ENCODE measurements at regions not wholly inside any gene's neighbourhood (a gene's known extent, or its start where the extent isn't known, plus 50 kb on each side); places are given as distances from the start of the nearest gene placed in this dataset.

DNA sequence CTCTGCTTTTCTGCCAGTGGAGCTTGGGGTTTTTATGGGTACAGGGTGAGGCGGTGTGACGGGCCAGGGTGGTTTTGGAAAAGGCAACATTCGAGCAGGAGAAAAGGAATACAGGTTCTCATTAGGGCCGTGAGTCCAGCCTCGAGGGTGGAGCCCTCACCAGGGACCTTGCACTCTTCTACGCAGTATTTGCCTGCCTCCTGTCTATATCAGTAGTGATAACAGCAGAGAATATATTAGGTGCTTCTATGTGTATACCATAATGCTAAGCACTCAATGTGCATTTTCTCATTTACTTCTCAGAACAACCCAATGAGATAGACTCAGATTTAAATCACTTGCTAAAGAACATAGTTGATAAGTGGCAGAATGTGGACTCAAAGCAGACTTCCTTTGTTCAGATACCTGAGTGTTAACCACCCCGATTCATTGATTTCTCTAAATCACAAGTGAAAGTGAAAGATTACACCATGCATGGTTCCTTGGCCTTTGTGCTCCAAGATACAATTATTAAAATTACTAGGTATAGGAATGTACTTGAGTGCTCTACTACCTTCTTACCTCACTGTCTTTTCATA is 403.9 kb downstream of the PCDH7 start:
- no peak for DNase-seq

DNA sequence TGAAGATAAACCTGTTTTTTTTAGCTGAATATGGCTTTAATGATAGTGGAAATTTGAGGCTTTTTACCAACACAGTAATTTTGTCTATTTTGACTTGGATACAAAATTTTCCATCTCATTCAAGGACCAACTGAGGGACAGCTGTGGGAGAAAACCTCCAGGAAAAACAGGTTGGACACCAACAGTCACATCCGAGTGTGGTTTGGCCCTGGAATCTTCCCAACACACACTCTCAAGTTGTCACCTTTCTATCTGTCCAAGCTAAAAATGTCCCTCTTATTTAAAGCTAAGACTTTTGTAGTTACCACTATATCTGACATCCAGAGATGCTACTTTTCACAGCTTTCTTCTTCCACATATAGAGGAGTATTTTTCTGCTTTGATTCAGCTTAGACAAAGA is 404.9 kb downstream of the PCDH7 start:
- DNase-seq: no peak

DNA sequence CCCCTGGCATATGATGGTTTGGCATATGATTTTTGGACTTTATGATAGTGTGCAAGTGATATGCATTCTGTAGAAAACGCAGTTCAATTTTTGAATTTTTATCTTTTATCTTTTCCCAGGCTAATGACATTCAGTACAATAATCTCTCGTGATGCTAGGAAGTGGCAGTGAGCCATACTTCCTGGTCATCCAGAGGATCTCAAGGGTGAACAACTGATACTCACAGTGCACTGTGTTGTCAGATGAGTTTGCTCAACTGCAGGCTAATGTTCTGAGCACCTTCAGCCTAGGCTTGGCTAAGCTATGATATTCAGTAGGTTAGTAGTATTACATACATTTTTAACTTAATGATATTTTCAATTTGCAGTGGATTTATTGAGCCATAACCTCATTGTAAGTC is 405.3 kb downstream of the PCDH7 start:
- DNase-seq: no peak

DNA sequence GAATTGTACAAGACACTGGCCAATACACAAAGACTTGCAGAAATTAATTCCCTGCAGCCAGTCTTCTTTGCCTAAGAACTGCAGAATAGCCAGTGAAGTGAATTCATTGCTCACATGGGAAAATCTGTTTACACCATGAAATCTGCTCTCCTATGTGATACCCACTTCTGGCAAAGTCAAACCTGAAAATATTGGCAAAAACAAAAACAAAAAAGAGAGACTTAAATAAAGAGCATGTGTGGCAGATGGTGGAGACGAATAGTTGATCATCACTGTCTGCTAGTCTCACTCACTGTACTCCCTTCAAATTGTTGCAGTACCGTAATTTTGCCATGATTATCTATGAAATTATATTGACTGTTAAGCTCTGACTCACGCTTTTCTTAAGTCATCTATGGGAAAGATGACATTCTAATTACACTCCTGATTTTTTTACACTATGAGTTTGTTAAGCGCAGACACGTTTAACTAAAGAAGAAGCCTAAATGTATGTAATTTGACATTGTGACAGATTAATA is 406.8 kb downstream of the PCDH7 start:
- no peak for DNase-seq

DNA sequence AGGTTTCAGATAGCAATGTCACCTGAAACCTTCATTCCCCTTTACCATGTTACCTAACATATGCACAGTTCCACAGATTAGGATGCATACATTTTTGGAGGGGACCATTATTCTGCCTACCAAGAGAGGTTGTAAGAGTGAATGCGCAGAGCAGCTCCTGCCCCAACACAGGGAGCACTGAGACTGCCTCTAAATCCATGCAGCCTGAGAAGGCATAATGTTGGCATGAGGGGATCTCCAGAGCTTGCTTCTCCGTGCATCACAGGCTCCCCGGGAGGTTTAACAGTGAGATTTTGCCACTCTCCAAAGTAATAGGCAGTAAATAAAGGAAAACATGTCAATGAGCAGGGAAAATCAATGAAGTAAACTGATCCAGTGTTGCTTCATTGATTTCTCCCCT is 410.8 kb downstream of the PCDH7 start:
- no peak for DNase-seq

DNA sequence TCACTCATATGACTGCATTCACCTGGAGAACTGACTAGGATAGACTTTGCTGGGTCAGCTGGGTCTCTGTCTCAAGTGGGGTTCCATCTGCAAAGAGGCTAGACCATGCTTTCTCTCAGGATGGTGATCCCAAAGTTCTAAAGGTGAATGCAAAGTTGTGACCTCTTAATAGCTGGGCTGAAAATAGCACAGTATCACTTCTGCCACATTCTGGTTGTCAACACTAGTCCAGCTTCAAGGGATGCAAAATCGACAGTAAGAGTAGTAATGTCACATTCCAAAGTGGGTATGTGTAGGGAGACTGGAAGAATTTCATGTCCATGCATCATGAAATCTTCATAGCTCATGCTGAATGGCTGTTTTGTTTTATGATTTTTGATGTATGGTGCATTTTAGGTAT is 414.6 kb downstream of the PCDH7 start:
- DNase-seq: no peak

DNA sequence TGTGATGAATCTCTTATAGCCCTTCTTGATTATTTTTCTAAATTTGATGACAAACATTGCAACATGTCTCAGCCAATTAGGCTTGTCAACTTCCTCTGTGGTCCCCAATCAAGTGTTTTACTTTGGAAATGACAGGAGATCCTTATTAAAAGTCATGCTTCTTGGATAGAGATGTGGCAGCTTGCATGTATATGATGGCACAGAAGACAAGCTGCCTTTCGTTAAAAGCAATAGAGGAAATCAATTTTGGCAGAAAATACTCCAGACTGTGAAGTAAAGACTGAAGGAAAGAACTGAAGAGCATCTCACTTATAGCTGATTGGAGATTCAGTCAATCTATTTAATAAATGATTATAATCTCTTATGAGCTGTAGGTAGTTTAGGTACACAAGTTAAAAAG is 419.6 kb downstream of the PCDH7 start:
- no peak for DNase-seq

DNA sequence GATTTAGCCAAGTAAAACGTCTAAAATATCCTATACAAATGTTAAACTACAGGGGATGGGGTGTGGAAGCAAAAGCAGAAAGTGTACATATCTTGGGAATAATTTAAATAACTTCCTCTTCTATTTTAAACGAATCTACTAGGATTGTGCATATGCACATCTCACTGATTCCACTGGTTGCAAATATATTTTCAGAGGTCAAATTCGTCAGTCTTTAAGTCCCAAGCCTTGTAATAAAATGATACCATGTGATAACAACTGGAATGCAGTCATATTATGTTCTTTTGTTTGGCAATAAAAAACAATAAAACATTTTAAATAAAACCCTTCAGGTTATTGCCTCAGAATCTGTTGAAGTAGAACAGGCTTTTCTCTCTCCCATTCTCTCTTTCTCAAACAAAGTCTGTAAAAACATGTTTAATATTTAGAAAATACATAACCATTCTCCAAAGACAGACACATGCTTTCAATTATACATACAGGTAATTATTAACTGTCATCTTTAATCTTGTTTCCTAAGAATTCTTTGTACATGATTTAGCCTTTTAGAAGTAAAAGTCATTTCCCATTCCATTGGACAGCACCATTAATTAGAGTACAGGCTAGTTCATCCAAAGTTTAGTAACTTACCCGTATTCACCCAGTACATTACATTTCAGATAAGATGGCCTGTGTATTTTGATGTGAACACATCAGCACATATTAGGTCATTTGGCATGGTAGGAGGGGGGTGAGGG is 421.1 kb downstream of the PCDH7 start:
- no peak for DNase-seq

DNA sequence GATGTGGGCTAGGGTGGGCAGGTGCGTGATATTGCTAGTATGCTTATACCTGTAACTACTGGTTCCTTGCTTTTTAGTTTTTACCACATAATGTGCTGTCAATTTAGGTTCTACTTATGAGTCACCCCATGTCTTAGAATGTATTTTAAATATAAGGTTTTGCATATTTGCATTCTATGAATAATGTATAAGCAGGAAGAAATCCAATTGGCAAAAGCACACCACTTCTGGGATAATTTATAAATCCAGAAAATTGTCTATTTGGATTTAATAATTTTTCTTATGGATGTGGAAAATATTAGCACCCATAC is 421.6 kb downstream of the PCDH7 start:
- DNase-seq: no peak

DNA sequence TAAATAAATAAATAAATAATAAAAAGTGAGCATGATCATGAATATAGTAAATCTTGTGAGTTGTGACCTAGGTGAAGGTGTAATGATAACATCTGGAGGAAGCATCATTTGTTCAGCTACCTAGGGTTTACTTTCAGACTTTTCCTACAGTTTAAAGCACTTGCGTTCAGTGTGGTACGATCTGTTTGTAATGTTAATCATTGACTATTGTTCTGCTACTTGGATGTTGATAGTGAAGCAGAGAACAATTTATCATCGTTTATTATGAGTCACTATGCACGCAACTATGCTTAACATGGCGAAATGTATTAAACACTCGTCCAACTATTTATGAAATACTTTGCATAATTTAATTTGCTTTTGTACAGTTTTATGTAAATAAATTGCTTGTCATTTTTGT is 426.2 kb downstream of the PCDH7 start:
- no peak for DNase-seq

DNA sequence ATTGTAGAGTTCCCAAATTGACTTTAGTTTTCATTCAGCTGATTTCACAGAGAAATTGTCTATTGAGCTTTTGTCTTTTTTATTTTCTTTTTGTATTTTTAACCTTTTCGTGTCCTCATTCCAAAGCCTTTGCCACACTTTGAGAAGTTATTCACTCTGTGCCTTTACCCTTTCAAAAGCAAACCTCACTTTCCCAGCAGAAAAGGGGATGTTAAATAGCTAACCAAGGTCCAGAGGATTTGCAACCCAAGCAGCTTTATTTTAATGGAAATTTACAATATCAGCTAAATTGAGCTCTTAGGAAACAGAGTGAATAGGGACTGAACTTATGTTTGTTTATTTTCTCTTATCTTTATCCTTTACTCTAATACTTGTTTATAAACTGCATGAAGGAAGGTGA is 428.8 kb downstream of the PCDH7 start:
- no peak for DNase-seq

DNA sequence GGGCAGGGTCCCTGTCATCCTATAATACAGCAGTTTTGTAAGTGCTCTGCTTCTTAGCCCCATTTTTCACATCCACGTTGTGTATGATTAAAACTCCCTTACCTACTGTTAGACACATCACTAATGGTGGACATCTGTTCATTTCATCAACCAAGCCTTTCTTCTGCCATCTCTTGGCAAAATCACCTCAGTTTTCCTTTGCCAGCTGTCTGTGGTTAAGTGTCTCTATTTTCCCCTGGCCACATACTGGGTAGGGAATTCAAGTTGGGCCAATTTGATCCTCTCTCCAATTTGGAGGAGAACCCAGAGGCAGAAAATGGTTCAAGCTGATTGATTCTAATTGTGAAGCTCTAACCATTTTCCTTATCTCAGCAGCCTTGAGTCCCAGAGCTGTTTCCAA is 436.1 kb downstream of the PCDH7 start:
- DNase-seq: no peak

DNA sequence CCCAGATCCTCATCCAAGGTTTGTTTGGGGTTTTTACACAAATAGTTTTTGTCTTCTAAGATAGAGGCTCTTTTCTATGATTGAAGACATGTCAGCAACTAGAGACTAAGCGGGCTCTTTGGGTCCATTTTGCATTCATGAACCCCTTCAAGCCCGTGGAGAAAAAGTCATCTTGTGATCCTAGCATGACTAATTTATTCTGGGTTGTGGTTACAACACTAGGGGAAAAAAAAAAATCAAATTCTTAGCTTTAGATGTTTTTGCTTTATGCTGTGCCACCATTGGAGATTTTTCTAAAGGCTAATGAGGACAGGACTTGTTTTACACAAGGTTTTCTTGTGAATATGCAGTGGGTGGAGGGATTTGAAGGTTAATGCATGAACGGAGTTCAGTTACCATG is 440.0 kb downstream of the PCDH7 start:
- DNase-seq: no peak

DNA sequence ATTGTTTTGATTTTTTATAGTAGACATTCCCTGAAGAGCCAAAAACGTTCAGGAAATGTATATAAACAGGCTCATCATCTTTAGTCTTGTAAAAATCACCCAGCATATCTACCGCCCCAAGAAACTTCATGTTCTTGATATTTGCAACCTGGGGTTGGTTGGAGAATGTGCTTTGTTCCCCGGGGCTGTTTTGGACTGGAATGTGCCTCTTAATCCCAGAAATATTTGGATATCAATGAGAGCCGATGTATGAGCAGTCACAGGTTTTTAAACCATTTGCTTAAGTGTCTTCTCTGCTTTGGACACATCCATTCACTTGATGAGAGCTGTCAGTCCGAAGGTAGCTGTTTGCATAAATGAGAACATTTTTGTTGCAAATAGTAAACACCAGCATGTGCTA is 449.7 kb downstream of the PCDH7 start:
- DNase-seq: no peak

DNA sequence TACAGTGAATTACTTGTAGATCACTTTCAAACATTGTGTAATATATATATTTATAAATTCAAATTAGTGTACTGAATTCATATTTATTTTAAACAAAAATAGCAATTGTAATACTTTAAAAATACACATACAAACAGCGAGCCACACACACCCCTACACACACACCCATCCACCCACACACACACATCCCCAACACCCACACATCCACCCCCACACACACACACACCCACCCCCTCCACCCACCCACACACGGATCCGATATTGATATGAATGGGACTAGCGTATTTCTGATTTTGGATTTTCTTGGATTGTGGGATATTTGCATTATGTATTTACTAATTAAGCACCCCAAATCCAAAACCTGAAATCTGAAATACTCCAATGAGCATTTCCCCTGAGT is 451.2 kb downstream of the PCDH7 start:
- no peak for DNase-seq

DNA sequence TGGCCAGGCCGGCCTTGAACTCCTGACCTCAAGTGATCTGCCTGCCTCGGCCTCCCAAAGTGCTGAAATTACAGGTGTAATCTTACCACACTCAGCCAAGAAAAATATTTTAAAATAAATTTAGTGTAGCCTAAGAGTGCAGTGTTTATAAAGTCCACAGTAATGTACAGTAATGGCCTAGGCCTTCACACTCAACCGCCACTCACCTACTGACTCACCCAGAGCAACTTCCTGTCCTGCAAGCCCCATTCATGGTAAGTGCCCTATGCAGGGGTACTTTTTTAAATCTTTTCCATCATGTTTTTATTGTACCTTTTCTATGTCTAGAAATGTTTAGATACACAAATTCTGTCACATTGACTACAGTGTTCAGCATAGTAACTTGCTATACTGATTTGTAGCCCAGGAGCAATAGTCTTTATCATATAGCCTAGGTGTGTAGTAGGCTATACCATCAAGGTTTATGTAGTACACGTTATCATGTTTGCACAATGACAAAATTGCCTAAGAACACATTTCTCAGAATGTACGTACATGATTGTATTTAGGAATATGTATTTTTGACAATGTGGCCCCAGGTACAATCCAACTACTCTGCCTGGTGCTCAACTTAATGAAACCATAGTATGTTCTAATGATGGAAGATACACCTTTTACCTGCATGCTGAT is 455.2 kb downstream of the PCDH7 start:
- DNase-seq: no peak

DNA sequence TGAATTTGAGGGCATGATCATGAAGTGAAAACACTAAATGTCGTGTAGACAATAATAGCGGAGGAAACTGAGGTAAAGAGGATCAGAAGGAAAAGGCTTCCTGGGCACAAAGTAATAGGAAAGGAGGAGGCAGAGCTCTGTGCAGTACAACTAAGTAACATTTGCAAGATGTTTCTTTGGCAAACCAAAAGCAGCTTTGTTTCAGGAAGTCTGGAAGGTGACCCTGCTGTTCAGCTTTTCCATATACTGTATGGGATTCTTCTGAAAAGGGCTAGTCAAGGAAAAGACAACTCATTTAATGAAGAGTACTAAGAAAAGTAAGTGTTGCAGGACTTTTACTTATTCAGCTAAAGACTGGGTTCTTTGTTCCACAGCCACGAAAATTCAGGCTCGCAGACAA is 463.1 kb downstream of the PCDH7 start:
- DNase-seq: no peak

DNA sequence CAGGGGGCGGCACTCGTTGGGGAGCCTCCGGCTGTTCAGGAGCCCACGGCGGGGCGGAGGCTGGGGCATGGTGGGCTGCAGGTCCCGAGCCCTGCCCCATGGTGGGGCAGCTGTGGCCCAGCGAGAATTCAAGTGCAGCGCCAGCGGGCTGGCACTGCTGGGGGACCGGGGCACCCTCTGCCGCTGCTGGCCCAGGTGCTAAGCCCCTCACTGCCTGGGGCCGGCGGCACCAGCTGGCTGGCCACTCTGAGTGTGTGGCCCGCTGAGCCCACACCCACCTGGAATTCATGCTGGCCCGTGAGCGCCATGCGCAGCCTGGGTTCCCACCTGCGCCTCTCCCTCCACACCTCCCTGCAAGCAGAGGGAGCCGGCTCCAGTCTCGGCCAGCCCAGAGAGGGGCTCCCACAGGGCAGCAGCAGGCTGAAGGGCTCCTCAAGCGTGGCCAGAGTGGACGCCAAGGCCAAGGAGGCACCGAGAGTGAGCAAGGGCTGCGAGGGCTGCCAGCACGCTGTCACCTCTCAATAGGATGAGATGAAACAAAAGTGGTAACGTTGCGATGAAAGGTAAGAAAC is 464.9 kb downstream of the PCDH7 start:
- no peak for DNase-seq

DNA sequence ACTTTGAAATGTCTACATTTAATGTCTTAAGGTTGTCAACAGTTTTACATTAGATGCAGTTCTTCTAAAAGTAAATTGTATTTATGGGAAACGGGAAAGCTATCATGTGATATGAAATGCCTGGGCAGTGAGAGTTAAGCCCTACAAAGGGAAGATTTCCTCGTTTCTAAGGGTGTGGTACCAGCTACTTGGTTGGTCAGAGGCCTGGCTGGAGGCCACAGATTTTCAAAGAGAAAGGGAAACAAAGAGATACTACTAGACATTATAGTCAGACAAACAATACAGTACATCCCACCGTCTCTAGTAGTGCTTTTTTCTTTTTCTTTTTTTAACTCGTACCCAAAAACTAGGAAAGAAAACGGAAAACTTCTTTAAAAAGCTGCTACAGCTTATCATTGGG is 467.8 kb downstream of the PCDH7 start:
- no peak for DNase-seq

DNA sequence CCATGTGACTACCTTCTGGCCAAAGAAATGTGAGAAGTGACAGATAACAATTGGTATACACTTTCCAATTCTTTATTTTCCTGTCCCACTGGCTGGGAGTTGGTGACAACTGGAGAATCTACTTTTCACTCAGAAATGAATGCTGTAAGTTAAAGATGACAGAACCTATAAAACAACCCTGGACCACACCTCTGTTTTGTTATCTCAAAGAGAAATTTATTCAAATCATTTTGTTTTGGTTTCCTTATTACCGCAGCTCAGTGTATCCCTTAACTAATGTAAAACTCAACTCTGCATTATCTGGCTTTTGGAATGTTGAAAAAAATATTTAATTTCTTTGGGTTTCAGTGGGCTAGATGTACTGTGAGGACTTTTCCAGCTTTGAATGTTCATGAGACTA is 469.8 kb downstream of the PCDH7 start:
- DNase-seq: no peak

DNA sequence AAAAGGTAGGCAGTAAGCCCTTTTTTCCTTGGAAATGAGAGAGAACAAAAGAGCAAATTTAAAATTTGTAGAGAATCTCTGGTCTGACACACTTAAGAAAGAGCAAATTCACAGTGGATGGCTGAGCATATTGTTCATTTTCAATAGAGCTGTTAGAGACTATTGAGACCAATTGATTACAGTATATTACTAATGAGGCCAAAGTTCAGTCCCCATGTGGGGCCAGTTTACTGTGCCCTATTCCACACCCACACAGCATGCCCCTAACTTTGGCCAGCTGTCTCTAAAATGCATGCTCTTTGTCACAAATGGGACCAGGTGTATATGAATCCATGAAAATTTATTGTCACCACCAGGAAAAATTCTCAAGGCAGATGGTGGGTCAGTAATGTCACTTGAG is 470.5 kb downstream of the PCDH7 start:
- no peak for DNase-seq

DNA sequence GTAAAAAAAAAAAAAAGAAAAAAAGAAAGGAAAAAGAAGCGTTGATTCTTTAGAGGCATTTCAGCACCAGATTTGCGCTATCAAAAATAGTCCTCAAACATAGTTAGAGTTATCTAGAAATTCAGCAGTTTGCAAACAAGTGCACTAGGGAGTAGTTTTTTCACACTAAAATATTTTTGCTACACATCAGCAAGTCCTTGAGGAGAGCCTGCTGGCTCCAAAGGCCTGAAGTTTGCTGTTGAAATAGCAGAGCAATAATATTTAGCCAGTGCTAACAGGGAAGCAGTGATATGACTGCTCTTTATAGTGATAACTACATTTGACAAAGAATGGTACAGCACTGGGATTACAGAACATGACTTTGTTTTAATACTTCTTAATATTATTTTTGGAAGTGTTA is 472.2 kb downstream of the PCDH7 start:
- no peak for DNase-seq

DNA sequence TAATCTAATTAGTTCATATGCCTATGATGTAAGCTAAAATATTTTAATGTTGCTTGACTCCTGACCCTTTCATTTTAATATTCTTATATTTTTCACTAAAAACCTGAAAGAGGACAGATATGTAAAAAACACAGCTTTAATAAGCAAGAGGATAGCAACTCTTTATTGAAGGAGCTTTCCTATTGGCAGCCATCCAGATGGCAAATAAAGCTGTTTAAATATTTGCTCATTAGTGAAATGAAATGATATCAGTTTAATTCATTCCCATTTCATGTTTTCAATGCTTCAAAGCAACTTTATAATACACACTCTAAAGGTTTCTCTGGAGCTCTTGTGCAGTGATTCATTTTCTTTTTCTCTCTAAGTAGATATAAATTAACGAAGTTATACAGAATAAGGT is 473.4 kb downstream of the PCDH7 start:
- no peak for DNase-seq

DNA sequence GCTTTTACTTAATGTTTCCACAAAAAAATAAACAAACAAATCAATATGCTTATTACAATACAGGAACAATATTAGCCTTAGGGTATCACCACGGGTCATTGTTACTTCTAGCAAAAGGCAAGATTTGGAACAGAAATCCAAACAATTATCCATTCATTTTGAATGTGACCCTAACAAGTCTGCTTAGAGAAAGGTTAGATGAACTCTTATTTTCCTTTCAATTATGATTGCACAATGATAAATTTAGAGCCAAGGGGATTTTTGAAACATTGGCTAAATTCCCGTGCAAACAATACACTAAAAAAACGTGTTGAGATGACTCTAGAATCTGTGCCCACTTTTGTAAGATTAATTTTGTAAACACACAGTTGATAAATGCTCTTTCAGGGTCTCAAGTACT is 474.7 kb downstream of the PCDH7 start:
- no peak for DNase-seq

All from activated CD4-positive, alpha-beta T cell treated with anti-CD3 and anti-CD28 coated beads, Interleukin-10, Interleukin-2, amounts not matched to agents 100 ng/mL and 50 ng/mL, durations not matched to agents 16 hours and 8 hours (primary cell).